RWPE2 (cell line): ENCODE measurements at regions not wholly inside any gene's neighbourhood (a gene's known extent, or its start where the extent isn't known, plus 50 kb on each side); places are given as distances from the start of the nearest gene placed in this dataset.

Source experiments
- ATAC-seq: fragments of 200-7000 bp; cut with Tn5 transposase; 3 replicates; pipeline ENCODE4 v1.9.1; 2021; ENCODE audit warnings: low read depth
- DNase-seq: peaks from one replicate; pipeline ENCODE4 v3.0.0-alpha.2; 2020; ENCODE audit warnings: low spot score
- H3K27ac ChIP-seq: fragments of 450-650 bp; 2 replicates; pipeline ENCODE4 v1.5.1; 2017; ENCODE audit warnings: mild to moderate bottlenecking; ENCODE audit not compliant: poor library complexity, severe bottlenecking
- H3K27me3 ChIP-seq: fragments of 250-450 bp; sonication (Bioruptor Pico); 2 replicates; pipeline ENCODE4 v1.5.1; 2021; ENCODE audit warnings: mild to moderate bottlenecking, moderate library complexity; ENCODE audit not compliant: insufficient read depth, poor library complexity, severe bottlenecking
- H3K36me3 ChIP-seq: fragments of 250-450 bp; sonication (Bioruptor Pico); 2 replicates; pipeline ENCODE4 v1.5.1; 2020; ENCODE audit warnings: low read depth, mild to moderate bottlenecking, moderate library complexity
- H3K4me1 ChIP-seq: fragments of 250-450 bp; sonication (Bioruptor Pico); 2 replicates; pipeline ENCODE4 v1.5.1; 2021; ENCODE audit warnings: mild to moderate bottlenecking, moderate library complexity; ENCODE audit not compliant: insufficient read depth, poor library complexity, severe bottlenecking
- H3K4me3 ChIP-seq: fragments of 250-450 bp; sonication (Bioruptor Pico); 2 replicates; pipeline ENCODE4 v1.5.1; 2021; ENCODE audit warnings: mild to moderate bottlenecking, moderate library complexity; ENCODE audit not compliant: severe bottlenecking
- H3K9me3 ChIP-seq: fragments of 250-450 bp; sonication (Bioruptor Pico); 2 replicates; pipeline ENCODE4 v1.5.1; 2021; ENCODE audit warnings: mild to moderate bottlenecking, moderate library complexity; ENCODE audit not compliant: severe bottlenecking
- TF ChIP-seq, protein P1 (sequence below): fragments of 450-650 bp; IDR thresholded peaks from one replicate; pipeline ENCODE4 v1.5.1; 2017; ENCODE audit warnings: mild to moderate bottlenecking, moderate library complexity; ENCODE audit not compliant: poor library complexity, severe bottlenecking

DNA sequence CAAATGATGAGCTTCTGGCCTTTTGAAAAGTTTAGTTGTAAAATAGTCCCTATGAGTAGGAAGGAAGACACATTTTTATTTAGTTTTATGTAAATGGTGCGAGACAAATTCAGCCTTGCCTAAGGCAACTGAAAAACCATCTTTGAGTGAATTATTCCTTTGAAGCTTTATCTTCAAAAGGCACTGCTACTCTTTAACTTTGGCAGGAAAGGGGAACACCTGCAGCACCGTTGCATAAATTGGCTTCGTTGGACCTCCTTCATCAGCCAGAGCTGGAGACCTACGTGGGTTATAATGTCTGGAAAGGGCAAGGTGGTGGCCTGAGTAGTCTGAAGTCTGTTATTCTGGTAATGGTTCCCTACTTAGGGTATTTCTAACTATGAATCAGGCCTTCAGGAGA is 373.5 kb downstream of the KCNJ2 start:
- Histone ChIP-seq H3K27ac (no peak overlapping the region), H3K27me3 (peaks cover 3% of the 10 kb centered on the region), H3K4me3 (no peak overlapping the region), H3K4me1 (no peaks in the 10 kb centered on the region), H3K36me3 (no peaks in the 10 kb centered on the region), H3K9me3 (no peaks in the 10 kb centered on the region)
- TF ChIP-seq, protein P1, sequence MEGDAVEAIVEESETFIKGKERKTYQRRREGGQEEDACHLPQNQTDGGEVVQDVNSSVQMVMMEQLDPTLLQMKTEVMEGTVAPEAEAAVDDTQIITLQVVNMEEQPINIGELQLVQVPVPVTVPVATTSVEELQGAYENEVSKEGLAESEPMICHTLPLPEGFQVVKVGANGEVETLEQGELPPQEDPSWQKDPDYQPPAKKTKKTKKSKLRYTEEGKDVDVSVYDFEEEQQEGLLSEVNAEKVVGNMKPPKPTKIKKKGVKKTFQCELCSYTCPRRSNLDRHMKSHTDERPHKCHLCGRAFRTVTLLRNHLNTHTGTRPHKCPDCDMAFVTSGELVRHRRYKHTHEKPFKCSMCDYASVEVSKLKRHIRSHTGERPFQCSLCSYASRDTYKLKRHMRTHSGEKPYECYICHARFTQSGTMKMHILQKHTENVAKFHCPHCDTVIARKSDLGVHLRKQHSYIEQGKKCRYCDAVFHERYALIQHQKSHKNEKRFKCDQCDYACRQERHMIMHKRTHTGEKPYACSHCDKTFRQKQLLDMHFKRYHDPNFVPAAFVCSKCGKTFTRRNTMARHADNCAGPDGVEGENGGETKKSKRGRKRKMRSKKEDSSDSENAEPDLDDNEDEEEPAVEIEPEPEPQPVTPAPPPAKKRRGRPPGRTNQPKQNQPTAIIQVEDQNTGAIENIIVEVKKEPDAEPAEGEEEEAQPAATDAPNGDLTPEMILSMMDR: no peak
- ATAC-seq (no peak), DNase-seq (no peak)

DNA sequence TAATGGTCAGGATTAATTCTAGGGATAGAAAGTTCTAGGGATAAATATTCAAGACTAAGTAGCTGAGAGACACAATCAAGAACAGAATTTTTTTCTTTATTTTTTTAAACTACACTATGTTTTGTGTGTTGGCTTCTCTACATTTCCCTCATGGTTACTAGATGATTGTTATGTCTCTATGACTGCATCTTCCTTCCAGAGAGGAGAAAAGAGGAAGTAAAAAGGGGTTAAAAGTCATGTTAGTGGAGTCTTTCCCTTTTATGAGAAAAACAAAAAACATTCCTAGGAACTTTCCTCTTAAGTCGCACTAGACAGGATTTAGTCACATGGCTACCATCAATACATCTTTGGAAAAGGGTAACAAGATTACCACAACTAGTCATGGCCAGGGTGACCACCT is 375.0 kb downstream of the KCNJ2 start:
- no peak for DNase-seq
- Histone ChIP-seq H3K36me3 (no peaks in the 10 kb centered on the region), H3K4me3 (no peak overlapping the region), H3K4me1 (no peaks in the 10 kb centered on the region), H3K27ac (no peak overlapping the region), H3K27me3 (no peaks in the 10 kb centered on the region), H3K9me3 (no peaks in the 10 kb centered on the region)
- TF ChIP-seq, protein P1: no peak
- no peak for ATAC-seq

GRCh38 chr17:70552230-70552981 is 383.1 kb downstream of the KCNJ2 start:
- H3K4me3 ChIP-seq: no peak overlapping the region
- H3K27ac ChIP-seq: no peak overlapping the region
- H3K4me1 ChIP-seq: no peaks in the 10 kb centered on the region
- no peak for DNase-seq
- TF ChIP-seq, protein P1: peak; percentile 64
- no peaks in the 10 kb centered on the region for H3K9me3 ChIP-seq
- no peaks in the 10 kb centered on the region for H3K27me3 ChIP-seq
- no peak for ATAC-seq
- H3K36me3 ChIP-seq: no peaks in the 10 kb centered on the region

DNA sequence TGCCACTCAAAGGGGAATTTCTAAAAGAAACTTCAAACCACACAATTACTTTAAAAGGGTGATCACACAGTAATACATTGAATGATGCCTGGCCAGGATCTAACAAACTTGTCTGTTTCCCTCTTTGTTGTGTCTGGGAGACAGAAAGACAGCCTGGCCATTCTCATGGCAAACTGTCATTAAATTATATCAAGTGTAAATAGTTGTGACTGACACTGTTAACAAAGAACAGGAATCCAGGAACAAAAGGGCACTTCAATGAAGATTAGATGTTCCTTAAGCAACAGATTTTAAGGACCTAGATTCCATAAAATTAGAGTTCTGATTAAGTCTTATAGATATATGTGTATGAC is 383.6 kb downstream of the KCNJ2 start:
- TF ChIP-seq, protein P1: no peak
- Histone ChIP-seq H3K9me3 (no peaks in the 10 kb centered on the region), H3K27me3 (no peaks in the 10 kb centered on the region), H3K4me1 (no peaks in the 10 kb centered on the region), H3K27ac (no peak overlapping the region), H3K4me3 (no peak overlapping the region), H3K36me3 (no peaks in the 10 kb centered on the region)
- ATAC-seq (no peak), DNase-seq (no peak)

DNA sequence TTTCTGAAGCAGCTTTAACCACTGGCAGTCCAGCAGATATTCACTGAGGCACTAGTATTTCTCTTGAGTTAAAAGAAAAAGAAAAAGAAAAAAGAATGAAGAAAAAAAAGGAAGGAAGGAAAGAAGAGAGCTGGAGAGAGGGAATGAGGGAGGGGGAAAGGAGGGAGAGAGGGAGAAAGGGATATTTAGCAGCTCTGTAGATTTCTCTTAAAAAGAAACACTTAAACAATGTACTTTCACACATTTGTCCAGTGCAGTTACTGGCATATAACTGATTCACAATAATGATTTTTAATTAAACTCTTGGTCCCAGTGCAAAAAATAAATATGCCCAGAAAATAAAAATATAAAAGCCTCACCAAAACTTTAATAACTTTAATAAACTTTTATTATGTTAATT is 386.4 kb downstream of the KCNJ2 start:
- Histone ChIP-seq H3K4me1 (no peaks in the 10 kb centered on the region), H3K27ac (no peak overlapping the region), H3K4me3 (no peak overlapping the region), H3K36me3 (no peaks in the 10 kb centered on the region), H3K27me3 (no peaks in the 10 kb centered on the region), H3K9me3 (no peaks in the 10 kb centered on the region)
- no peak for DNase-seq
- TF ChIP-seq, protein P1: no peak
- ATAC-seq: no peak
